ENCODE measurements at regions not wholly inside any gene's neighbourhood (a gene's known extent, or its start where the extent isn't known, plus 50 kb on each side); places are given as distances from the start of the nearest gene placed in this dataset.

DNA sequence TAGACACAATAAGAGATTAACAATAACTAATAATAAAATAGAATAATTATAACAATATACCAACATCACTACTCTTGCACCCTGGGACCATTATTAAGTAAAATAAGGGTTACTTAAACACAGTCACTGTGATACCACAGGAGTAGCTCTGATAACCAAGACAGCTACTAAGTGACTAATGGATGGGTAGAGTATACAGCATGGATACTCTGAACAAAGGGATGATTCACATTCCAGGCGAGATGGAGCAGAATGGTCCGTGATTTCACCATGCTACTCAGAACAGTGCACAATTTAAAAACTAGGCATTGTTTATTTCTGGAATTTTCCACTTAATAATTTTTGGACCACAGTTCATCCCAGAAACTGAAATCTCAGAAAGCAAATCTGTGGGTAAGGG is 80.0 kb upstream of the FUT9 start (continued):
- TF ChIP-seq, protein P1, sequence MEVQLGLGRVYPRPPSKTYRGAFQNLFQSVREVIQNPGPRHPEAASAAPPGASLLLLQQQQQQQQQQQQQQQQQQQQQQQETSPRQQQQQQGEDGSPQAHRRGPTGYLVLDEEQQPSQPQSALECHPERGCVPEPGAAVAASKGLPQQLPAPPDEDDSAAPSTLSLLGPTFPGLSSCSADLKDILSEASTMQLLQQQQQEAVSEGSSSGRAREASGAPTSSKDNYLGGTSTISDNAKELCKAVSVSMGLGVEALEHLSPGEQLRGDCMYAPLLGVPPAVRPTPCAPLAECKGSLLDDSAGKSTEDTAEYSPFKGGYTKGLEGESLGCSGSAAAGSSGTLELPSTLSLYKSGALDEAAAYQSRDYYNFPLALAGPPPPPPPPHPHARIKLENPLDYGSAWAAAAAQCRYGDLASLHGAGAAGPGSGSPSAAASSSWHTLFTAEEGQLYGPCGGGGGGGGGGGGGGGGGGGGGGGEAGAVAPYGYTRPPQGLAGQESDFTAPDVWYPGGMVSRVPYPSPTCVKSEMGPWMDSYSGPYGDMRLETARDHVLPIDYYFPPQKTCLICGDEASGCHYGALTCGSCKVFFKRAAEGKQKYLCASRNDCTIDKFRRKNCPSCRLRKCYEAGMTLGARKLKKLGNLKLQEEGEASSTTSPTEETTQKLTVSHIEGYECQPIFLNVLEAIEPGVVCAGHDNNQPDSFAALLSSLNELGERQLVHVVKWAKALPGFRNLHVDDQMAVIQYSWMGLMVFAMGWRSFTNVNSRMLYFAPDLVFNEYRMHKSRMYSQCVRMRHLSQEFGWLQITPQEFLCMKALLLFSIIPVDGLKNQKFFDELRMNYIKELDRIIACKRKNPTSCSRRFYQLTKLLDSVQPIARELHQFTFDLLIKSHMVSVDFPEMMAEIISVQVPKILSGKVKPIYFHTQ (CRISPR knock-in tag; IDR thresholded peaks at IDR 0.05), result no peak
- TF ChIP-seq, protein P2, sequence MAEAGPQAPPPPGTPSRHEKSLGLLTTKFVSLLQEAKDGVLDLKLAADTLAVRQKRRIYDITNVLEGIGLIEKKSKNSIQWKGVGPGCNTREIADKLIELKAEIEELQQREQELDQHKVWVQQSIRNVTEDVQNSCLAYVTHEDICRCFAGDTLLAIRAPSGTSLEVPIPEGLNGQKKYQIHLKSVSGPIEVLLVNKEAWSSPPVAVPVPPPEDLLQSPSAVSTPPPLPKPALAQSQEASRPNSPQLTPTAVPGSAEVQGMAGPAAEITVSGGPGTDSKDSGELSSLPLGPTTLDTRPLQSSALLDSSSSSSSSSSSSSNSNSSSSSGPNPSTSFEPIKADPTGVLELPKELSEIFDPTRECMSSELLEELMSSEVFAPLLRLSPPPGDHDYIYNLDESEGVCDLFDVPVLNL (CRISPR knock-in tag; IDR thresholded peaks at IDR 0.05; ENCODE audit: borderline replicate concordance, low read depth), result no peak
- TF ChIP-seq HMGA2 (CRISPR knock-in tag; IDR thresholded peaks at IDR 0.05) (no peak), ZNF232 (CRISPR knock-in tag; IDR thresholded peaks at IDR 0.05) (no peak), TP53 (CRISPR knock-in tag; IDR thresholded peaks at IDR 0.05) (no peak)
- TF ChIP-seq, protein P3, sequence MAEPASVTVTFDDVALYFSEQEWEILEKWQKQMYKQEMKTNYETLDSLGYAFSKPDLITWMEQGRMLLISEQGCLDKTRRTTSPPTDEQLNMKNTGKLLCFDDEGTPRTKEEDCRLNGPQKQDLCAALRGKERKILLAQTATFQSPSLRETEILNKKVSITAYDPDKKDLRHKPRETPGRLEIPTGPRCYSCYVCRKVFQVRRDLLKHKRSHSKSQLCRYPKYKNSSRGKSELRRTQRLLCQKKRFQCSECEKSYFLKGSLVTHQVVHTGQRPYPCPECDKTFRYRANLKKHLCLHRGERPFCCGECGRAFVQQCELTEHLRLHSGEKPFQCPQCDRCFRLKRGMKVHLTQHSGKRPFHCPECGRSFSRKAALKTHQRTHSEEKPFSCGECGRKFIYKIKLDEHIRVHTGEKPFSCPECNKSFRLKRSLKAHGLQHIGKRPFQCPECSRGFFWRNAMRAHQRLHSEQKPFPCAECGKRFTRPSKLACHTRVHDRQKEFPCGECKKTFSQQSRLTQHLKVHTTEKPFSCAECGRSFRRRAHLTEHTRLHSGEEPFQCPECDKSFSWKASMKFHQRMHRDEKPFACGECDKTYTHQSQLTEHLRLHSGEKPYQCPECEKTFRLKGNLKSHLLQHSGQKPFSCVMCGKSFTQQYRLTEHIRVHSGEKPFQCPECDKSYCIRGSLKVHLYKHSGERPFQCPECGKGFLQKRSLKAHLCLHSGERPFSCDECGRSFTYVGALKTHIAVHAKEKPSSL (CRISPR knock-in tag; conservative IDR thresholded peaks at IDR 0.05), result no peak
- TF ChIP-seq, protein P4, sequence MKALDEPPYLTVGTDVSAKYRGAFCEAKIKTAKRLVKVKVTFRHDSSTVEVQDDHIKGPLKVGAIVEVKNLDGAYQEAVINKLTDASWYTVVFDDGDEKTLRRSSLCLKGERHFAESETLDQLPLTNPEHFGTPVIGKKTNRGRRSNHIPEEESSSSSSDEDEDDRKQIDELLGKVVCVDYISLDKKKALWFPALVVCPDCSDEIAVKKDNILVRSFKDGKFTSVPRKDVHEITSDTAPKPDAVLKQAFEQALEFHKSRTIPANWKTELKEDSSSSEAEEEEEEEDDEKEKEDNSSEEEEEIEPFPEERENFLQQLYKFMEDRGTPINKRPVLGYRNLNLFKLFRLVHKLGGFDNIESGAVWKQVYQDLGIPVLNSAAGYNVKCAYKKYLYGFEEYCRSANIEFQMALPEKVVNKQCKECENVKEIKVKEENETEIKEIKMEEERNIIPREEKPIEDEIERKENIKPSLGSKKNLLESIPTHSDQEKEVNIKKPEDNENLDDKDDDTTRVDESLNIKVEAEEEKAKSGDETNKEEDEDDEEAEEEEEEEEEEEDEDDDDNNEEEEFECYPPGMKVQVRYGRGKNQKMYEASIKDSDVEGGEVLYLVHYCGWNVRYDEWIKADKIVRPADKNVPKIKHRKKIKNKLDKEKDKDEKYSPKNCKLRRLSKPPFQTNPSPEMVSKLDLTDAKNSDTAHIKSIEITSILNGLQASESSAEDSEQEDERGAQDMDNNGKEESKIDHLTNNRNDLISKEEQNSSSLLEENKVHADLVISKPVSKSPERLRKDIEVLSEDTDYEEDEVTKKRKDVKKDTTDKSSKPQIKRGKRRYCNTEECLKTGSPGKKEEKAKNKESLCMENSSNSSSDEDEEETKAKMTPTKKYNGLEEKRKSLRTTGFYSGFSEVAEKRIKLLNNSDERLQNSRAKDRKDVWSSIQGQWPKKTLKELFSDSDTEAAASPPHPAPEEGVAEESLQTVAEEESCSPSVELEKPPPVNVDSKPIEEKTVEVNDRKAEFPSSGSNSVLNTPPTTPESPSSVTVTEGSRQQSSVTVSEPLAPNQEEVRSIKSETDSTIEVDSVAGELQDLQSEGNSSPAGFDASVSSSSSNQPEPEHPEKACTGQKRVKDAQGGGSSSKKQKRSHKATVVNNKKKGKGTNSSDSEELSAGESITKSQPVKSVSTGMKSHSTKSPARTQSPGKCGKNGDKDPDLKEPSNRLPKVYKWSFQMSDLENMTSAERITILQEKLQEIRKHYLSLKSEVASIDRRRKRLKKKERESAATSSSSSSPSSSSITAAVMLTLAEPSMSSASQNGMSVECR (CRISPR knock-in tag; IDR thresholded peaks at IDR 0.05; ENCODE audit: borderline replicate concordance), result no peak
- TF ChIP-seq, protein P5, sequence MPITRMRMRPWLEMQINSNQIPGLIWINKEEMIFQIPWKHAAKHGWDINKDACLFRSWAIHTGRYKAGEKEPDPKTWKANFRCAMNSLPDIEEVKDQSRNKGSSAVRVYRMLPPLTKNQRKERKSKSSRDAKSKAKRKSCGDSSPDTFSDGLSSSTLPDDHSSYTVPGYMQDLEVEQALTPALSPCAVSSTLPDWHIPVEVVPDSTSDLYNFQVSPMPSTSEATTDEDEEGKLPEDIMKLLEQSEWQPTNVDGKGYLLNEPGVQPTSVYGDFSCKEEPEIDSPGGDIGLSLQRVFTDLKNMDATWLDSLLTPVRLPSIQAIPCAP (CRISPR knock-in tag; IDR thresholded peaks at IDR 0.05), result no peak

DNA sequence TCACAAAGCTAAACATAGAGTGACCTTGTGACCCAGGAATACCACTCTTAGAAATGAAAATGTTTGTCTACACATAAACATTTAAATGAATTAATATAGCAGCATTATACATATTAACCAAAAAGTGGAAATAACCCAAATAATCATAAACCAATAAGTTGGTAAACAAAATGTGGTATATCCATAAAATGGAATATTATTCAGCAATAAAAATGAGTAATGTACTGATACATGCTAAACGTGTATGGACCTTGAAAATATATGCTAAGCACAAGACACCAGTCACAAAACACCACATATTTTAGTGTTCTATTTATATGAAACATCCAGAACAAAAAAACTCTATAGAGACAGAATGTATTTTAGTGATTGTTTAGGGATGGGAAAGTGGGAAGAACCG is 68.9 kb upstream of the FUT9 start:
- no peaks in the 10 kb centered on the region; the same call in 1 of the 2 replicates for H3K27me3 Mint-ChIP-seq (ENCODE audit: low read depth)
- CTCF ChIA-PET, result no interaction called here
- H3K9me3 Mint-ChIP-seq, result peaks cover 5% of the 10 kb centered on the region
- POLR2A ChIA-PET, result no interaction called here
- no peaks in the 10 kb centered on the region for H3K4me1 Mint-ChIP-seq
- H3K4me3 Mint-ChIP-seq, result no peak overlapping the region
- TF ChIP-seq, protein P6, sequence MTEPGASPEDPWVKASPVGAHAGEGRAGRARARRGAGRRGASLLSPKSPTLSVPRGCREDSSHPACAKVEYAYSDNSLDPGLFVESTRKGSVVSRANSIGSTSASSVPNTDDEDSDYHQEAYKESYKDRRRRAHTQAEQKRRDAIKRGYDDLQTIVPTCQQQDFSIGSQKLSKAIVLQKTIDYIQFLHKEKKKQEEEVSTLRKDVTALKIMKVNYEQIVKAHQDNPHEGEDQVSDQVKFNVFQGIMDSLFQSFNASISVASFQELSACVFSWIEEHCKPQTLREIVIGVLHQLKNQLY (CRISPR knock-in tag; IDR thresholded peaks at IDR 0.05), result no peak
- TF ChIP-seq, protein P7, sequence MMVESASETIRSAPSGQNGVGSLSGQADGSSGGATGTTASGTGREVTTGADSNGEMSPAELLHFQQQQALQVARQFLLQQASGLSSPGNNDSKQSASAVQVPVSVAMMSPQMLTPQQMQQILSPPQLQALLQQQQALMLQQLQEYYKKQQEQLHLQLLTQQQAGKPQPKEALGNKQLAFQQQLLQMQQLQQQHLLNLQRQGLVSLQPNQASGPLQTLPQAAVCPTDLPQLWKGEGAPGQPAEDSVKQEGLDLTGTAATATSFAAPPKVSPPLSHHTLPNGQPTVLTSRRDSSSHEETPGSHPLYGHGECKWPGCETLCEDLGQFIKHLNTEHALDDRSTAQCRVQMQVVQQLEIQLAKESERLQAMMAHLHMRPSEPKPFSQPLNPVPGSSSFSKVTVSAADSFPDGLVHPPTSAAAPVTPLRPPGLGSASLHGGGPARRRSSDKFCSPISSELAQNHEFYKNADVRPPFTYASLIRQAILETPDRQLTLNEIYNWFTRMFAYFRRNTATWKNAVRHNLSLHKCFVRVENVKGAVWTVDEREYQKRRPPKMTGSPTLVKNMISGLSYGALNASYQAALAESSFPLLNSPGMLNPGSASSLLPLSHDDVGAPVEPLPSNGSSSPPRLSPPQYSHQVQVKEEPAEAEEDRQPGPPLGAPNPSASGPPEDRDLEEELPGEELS (CRISPR knock-in tag; IDR thresholded peaks at IDR 0.05), result no peak
- no peak for DNase-seq (ENCODE audit: low spot score)
- no peaks in the 10 kb centered on the region for H3K36me3 Mint-ChIP-seq
- ATAC-seq, result no peak
- no peak overlapping the region for H3K27ac Mint-ChIP-seq
